ENCODE measurements at regions not wholly inside any gene's neighbourhood (a gene's known extent, or its start where the extent isn't known, plus 50 kb on each side); places are given as distances from the start of the nearest gene placed in this dataset.

GRCh38 chr2:203646961-203647360, 59.5 kb upstream of the CD28 start:
- Mint-ChIP-seq H3K4me1 (peaks cover 12% of the 10 kb centered on the region), H3K27ac (no peak overlapping the region), H3K36me3 (no peaks in the 10 kb centered on the region), H3K4me3 (no peak overlapping the region), H3K27me3 (ENCODE audit: low read depth) (no peaks in the 10 kb centered on the region), H3K9me3 (peaks cover 5% of the 10 kb centered on the region; the same call in 1 of the 2 replicates)
- no peak for ATAC-seq
- ChIA-PET CTCF (no interaction called here), POLR2A (no interaction called here)
- DNase-seq (ENCODE audit: low spot score): no peak
- TF ChIP-seq, protein P1, sequence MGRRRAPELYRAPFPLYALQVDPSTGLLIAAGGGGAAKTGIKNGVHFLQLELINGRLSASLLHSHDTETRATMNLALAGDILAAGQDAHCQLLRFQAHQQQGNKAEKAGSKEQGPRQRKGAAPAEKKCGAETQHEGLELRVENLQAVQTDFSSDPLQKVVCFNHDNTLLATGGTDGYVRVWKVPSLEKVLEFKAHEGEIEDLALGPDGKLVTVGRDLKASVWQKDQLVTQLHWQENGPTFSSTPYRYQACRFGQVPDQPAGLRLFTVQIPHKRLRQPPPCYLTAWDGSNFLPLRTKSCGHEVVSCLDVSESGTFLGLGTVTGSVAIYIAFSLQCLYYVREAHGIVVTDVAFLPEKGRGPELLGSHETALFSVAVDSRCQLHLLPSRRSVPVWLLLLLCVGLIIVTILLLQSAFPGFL (CRISPR knock-in tag; IDR thresholded peaks at IDR 0.05; ENCODE audit: borderline replicate concordance): no peak
- no peak for TF ChIP-seq ZNF423 (CRISPR knock-in tag; IDR thresholded peaks at IDR 0.05)
- no peak for TF ChIP-seq CTCF (IDR thresholded peaks at IDR 0.05)
- no peak for TF ChIP-seq SMAD3 (CRISPR knock-in tag; IDR thresholded peaks at IDR 0.05; ENCODE audit: borderline replicate concordance)

GRCh38 chr2:203647579-203647978, 58.9 kb upstream of the CD28 start:
- no peaks in the 10 kb centered on the region for H3K27me3 Mint-ChIP-seq (ENCODE audit: low read depth)
- H3K9me3 Mint-ChIP-seq: no peaks in the 10 kb centered on the region; the same call in 1 of the 2 replicates
- peaks cover 12% of the 10 kb centered on the region for H3K4me1 Mint-ChIP-seq
- DNase-seq (ENCODE audit: low spot score) (no peak), ATAC-seq (no peak)
- no peak overlapping the region for H3K27ac Mint-ChIP-seq
- no peak overlapping the region for H3K4me3 Mint-ChIP-seq
- CTCF ChIA-PET: no interaction called here
- POLR2A ChIA-PET: interaction anchor here (0.5 kb wide), 1 partner anchor 1688 kb away, joined by 4 read pairs; no protein-coding TSS in a partner anchor
- no peak for TF ChIP-seq CREM (CRISPR knock-in tag; IDR thresholded peaks at IDR 0.05)
- TF ChIP-seq ETV6 (CRISPR knock-in tag; IDR thresholded peaks at IDR 0.05): no peak
- TF ChIP-seq MYBL2 (CRISPR knock-in tag; IDR thresholded peaks at IDR 0.05): no peak
- TF ChIP-seq, protein P1 (CRISPR knock-in tag; IDR thresholded peaks at IDR 0.05; ENCODE audit: borderline replicate concordance): no peak
- TF ChIP-seq, protein P2, sequence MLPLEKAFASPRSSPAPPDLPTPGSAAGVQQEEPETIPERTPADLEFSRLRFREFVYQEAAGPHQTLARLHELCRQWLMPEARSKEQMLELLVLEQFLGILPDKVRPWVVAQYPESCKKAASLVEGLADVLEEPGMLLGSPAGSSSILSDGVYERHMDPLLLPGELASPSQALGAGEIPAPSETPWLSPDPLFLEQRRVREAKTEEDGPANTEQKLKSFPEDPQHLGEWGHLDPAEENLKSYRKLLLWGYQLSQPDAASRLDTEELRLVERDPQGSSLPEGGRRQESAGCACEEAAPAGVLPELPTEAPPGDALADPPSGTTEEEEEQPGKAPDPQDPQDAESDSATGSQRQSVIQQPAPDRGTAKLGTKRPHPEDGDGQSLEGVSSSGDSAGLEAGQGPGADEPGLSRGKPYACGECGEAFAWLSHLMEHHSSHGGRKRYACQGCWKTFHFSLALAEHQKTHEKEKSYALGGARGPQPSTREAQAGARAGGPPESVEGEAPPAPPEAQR (CRISPR knock-in tag; IDR thresholded peaks at IDR 0.05): no peak
- no peak for TF ChIP-seq ZNF423 (CRISPR knock-in tag; IDR thresholded peaks at IDR 0.05)
- TF ChIP-seq PRRX2 (CRISPR knock-in tag; IDR thresholded peaks at IDR 0.05): no peak
- TF ChIP-seq ZNF396 (CRISPR knock-in tag; IDR thresholded peaks at IDR 0.05; ENCODE audit: borderline replicate concordance): no peak
- TF ChIP-seq ZNF121 (CRISPR knock-in tag; IDR thresholded peaks at IDR 0.05): no peak
- no peak for TF ChIP-seq CREB1 (CRISPR knock-in tag; IDR thresholded peaks at IDR 0.05)
- no peak for TF ChIP-seq JUN (CRISPR knock-in tag; IDR thresholded peaks at IDR 0.05)
- TF ChIP-seq MXD4 (CRISPR knock-in tag; IDR thresholded peaks at IDR 0.05; ENCODE audit: borderline replicate concordance): no peak
- no peak for TF ChIP-seq JAZF1 (CRISPR knock-in tag; IDR thresholded peaks at IDR 0.05)
- TF ChIP-seq ZNF263 (CRISPR knock-in tag; IDR thresholded peaks at IDR 0.05; ENCODE audit: low read depth): no peak
- TF ChIP-seq, protein P3, sequence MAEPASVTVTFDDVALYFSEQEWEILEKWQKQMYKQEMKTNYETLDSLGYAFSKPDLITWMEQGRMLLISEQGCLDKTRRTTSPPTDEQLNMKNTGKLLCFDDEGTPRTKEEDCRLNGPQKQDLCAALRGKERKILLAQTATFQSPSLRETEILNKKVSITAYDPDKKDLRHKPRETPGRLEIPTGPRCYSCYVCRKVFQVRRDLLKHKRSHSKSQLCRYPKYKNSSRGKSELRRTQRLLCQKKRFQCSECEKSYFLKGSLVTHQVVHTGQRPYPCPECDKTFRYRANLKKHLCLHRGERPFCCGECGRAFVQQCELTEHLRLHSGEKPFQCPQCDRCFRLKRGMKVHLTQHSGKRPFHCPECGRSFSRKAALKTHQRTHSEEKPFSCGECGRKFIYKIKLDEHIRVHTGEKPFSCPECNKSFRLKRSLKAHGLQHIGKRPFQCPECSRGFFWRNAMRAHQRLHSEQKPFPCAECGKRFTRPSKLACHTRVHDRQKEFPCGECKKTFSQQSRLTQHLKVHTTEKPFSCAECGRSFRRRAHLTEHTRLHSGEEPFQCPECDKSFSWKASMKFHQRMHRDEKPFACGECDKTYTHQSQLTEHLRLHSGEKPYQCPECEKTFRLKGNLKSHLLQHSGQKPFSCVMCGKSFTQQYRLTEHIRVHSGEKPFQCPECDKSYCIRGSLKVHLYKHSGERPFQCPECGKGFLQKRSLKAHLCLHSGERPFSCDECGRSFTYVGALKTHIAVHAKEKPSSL (CRISPR knock-in tag; conservative IDR thresholded peaks at IDR 0.05): no peak
- TF ChIP-seq ZNF416 (CRISPR knock-in tag; IDR thresholded peaks at IDR 0.05): no peak
- no peak for TF ChIP-seq SMAD4 (CRISPR knock-in tag; IDR thresholded peaks at IDR 0.05)
- no peak for TF ChIP-seq FOXP1 (CRISPR knock-in tag; IDR thresholded peaks at IDR 0.05; ENCODE audit: borderline replicate concordance)
- TF ChIP-seq MLX (CRISPR knock-in tag; IDR thresholded peaks at IDR 0.05): no peak
- TF ChIP-seq FOXK1 (CRISPR knock-in tag; IDR thresholded peaks at IDR 0.05): no peak
- no peaks in the 10 kb centered on the region for H3K36me3 Mint-ChIP-seq
